HG02759 (cell line): ENCODE measurements at regions not wholly inside any gene's neighbourhood (a gene's known extent, or its start where the extent isn't known, plus 50 kb on each side); places are given as distances from the start of the nearest gene placed in this dataset.

Experiments
- ATAC-seq: cut with Tn5 transposase; IDR thresholded peaks from one replicate; pipeline ENCODE4 v1.9.1; 2021; ENCODE audit warnings: mild to moderate bottlenecking, moderate library complexity; ENCODE audit not compliant: unreplicated experiment

DNA sequence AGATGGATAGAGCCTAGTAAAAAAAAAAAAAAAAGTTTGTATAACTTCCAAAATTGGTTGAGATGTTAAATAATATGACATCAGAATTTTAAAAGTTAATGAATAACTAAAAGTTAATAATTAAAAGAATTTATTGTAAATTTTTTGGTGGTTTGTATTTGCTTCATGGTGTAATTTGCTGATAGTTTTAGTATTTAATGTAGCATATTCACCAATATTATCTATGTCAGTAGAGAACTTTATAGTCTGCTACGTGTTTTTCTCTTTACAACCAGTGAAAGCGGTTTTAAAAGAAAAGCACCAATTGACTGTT is 51.8 kb upstream of the STEAP4 start:
- ATAC-seq, result no peak

DNA sequence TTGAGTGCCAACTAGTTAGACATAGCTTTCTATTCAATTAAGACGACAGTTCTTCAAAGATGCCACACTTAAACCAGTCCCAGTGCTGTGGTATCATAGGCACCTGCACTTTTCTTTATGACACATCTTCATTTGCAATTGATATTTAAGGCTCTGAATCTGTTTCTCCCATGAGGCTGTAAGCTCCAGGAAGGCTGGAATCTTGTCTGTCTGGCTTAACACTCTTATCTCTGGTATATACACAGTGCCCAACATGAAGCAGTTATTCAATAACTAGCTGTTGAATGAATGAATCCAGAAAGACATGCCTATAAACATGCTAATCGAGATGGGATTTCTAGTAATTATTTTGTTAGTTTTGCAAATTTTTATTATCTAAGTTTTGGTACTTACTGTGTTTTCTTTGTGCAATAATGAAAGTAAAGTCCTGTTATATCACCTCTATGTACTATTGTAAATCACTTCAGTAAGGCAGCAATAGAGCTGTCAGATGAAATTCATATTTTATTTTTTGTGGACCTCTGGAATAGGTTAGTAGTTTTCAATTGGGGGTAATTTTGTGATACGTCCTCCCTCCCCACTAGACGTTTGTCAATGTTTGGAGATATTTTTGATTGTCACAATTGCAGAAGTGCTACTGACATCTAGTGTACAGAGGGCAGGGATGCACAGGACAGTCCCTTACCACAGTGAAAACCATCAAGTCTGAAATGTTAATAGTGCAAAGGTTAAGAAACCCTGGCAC is 51.3 kb upstream of the STEAP4 start:
- ATAC-seq, result peak; percentile 82

DNA sequence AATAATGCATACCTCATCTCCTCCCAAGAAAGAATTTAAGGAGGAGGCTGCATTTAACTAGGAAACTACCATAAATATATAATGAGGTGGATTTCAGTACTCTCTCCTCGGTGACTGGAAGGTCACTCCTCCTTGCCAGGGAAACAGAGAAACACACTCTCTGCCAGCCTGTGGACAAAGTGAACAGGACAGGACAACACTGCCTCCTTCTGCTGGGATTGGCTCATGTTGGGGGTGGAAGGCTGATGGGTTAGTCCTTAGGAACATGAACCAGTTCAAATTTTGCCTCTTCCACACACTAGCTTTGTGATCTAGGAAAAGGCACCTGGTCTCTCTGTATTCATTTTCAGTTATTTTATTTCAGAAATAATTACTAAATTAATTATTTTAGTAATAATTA is 50.6 kb upstream of the STEAP4 start:
- ATAC-seq, result no peak
